ENCODE measurements at regions not wholly inside any gene's neighbourhood (a gene's known extent, or its start where the extent isn't known, plus 50 kb on each side); places are given as distances from the start of the nearest gene placed in this dataset.

DNA sequence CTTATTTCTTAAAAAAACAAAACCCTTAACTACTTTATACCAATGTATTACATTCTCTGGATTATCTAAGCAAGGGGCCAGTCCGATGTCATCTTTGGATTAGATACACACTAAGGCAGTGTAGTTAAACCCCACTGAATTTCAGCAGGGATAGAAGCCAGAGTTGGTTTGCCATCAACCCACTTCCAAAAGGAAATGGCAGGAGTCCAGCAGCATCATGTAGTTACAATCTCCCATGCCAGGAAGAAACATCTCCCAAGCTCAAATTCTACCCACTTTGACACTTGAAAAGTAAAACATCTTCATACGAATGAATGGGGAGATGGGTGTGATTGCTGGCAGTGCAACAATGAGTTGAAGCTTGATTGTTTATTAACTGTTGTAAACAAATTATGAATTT, 203.5 kb upstream of the PLXNC1 start:
- no peak for DNase-seq (ENCODE audit: low spot score)

DNA sequence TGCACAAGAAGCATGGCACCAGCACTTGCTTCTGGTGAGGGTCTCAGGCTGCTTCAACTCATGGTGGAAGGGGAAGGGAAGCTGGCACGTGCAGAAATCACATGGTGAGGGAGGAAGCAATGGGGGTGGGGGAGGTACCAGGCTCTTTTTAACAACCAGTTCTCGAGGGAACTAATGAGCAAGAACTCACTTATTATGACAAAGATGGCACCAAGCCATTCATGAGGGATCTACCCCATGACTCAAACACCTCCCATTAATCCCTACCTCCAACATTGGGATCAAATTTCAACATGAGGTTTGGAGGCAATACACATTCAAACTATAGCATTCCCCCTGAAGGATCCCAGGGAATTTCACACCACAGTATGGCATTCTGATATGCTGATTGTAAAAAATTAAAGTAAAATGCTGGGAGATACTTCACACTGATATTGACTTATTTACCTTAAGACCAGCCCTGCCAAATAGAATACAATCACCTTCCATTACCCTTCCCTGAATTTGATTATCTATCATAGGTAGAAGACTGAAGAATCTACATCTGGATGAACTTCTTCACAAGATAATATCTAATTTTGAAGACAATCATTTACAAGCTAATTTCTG, 201.7 kb upstream of the PLXNC1 start:
- no peak for DNase-seq (ENCODE audit: low spot score)

DNA sequence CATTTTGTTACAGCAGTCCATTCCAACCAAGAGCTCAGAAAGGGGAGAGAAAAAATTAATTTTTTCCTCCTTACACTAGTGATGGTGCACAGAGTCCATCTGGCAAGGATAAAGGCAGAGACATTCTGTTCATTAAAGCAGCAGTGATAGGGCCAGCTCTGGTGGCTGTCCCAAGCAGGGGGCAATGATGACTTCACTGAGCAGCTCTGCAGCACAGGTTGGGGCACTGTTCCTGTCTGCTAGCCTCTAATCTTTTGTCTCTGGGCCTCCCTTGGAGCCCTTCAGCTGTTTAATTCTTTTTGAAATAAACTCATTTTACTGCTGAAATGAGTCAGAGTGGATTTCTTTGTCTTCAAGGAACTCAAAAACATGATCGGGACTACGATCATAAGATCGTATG, 200.9 kb upstream of the PLXNC1 start:
- DNase-seq (ENCODE audit: low spot score) = no peak

DNA sequence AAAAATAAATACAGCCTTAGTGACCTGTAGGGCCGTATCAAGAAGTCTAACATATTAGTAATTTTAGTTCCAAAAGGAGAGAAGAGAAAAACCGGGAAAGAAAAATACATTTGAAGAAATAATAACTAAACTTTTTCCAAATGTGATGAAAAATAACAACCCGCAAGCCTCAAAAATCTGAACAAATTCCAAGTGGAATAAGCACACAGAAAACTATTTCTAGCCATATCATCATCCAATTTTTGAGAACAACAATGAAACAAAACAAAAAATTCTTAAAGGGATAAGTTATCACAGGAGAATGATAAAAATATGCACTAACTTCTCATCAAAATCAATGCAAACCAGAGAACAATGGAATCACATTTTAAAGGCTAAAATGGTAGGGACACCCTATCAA, 198.1 kb upstream of the PLXNC1 start:
- no peak for DNase-seq (ENCODE audit: low spot score)

DNA sequence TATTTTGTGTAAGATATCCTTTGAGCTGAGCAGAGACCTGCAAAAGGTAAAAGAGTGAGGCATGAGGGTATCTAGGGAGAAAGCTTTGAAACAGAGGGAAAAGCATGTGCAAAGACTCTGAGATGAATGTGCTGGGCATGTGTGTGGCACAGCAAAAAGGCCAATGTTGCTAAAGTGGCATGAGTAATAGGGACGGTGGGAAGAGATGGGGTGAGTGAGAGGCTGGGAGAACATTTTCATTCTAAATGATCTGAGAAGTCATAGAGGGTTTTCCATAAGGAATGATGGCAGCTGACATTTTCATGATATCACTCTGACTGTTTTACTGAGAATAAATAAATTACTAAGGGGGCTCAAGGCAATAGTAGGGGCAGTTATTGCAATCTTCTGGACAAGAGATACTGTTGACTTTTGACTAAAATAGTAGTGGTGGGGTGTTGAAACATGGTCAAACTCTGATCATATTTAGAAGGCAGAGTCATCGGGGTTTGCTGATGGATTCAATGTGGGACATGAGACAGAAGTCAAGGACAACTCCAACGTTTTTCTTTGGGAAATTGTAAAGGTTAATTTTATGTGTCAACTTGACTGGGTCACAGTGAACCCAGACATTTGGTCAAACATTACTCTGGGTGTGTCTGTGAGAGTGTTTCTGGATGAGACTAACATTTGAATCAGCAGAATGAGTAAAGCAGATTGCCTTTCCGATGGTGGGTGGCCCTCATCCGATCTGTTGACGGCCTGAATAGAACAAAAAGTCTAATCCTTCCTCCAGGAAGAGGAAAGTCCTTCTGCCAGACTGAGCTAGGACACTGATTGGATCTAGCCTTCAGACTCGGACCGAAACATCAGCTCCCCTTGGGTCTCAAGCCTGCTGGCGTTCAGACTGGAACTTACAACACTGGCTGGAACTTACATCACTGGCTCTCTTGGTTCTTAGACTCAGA, 193.9 kb upstream of the PLXNC1 start:
- DNase-seq (ENCODE audit: low spot score) = no peak

DNA sequence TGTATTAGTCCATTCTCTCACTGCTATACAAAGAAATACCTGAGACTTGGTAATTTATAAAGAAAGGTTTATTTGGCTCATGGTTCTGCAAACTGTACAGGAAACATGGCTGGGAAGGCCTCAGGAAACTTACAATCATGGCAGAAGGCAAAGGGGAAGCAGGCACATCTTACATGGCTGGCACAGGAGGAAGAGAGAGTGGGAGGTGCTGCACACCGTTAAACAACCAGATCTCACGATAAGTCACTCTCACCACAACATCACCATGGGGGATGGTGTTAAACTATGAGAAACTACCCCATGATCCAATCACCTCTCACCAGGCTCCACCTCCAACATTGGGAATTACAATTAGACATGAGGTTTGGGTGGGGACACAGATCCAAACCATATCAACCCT, 191.8 kb upstream of the PLXNC1 start:
- no peak for DNase-seq (ENCODE audit: low spot score)

DNA sequence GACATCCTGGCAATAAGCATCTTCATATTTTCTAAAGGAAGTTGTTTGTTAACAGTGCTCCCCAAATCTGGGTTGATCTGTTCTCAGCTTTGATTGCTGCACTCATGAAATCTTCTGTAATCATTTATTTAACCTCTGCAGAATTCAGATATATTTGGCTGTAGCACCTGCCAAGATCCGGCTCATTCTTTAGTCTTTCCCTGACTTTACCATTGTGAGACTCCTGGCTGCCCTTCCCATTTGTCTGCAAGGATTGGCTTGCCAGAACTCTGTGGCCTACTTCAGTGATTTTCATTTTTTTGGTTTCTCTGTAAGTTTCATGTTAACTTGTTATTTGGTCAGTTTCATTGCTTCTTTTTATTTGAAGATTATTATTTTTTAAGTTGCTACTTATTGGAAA, 191.2 kb upstream of the PLXNC1 start:
- no peak for DNase-seq (ENCODE audit: low spot score)

DNA sequence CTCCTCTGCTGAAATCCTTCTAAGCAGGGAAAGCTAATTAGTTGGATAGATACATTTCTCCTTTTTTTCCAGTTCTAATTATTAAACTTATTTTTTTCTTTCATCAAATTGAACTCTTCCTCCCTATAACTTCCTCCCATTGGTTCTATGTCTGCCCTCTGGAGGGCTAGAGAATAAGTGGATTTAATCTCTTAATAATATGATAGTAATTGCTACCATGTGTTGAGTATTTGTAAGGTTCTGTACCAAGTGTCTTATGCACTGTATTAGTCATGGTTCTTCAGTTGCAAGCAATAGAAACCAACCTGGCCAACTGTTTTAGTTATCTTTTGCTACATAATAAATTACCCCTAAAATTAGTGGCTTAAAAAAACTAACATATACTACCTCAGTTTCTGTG, 190.5 kb upstream of the PLXNC1 start:
- no peak for DNase-seq (ENCODE audit: low spot score)

DNA sequence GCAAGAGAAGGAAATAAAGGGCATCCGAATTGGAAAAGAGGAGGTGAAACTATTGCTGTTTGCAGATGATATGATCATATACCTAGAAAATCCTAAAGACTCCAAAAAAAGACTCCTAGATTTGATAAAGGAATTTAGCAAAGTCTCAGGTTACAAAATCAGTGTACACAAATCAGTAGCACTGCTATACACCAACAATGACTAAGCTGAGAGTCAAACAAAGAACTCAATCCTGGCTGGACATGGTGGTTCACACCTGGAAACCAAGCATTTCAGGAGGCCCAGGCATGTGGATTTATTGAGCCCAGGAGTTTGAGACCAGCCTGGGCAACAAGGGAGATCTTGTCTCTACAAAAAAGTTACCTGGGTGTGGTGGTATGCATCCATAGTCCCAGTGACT, 188.7 kb upstream of the PLXNC1 start:
- DNase-seq (ENCODE audit: low spot score) = no peak

DNA sequence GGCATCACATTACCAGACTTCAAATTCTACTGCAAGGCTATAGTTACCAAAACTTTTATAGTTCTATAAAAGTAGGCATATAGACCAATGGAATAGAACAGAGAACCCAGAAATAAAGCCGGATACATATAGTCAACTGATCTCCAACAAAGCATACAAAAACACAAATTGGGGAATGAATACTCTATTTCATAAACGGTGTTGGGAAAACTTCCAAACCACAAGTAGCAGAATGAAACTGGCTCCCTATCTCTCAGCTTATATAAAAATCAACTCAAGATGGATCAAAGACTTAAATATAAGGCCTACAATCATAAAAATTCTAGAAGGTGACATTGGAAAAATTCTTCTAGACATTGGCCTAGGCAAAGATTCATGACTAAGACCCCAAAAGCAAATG, 187.9 kb upstream of the PLXNC1 start:
- DNase-seq (ENCODE audit: low spot score) = no peak

DNA sequence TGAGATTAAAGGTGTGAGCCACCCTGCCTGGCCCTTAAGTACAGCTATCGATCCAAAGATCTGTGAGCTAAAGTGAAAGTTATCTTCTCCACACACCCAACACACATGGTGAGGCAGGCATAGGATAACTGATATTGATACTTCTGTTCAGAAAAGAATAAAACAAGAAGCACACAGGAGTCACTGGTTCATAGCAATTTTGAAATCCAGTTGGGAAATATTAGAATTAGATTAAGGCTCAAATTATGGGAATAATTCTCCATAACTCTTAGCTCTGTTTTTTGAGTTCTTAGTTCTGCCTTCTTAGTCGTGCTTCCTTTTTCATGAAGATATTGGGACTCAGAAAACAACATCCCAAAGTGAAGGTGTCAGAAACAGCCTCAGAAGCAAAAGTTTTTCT, 186.0 kb upstream of the PLXNC1 start:
- DNase-seq (ENCODE audit: low spot score) = no peak

DNA sequence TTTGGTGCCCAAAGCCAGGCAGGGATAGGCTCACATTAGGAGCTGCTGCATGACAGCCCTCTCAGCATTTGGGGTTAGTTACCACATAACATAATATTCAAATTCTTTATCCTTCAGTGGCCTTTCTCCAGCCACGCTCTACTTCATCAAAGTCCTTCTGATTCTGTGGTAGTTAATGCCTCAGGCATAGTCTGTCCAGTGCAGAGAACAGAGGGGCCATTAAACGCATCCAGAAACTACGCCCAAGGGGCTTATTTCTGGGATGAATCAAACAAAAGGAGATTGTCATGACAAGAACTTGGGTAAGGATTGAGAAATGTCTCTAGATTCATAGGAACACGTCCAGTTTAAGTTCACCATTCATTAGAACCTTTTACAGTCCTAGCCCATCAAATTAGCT, 183.4 kb upstream of the PLXNC1 start:
- DNase-seq (ENCODE audit: low spot score) = no peak

DNA sequence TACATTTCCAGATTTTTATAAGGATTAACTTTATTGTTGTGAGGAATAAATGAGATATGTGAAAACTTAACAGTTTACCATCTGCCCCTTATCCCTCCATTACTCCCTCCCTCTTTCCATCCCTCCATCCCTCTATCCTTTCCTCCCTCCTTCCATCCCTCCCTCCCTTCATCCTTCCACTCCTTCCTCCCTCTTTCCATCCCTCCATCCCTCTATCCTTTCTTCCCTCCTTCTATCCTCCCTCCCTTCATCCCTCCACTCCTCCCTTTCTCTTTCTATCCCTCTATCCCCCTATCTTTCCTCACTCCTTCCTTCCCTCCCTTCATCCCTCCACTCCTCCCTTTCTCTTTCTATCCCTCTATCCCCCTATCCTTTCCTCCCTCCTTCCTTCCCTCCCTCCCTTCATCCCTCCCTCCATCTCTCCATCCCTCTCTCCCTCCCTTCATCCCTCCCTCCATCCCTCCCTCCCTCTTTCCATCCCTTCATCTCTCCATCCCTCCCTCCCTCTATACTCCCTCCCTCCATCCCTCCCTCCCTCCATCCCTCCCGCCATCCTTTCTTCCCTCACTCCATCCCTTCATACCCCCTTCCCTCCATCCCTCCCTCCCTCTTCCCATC, 181.8 kb upstream of the PLXNC1 start:
- no peak for DNase-seq (ENCODE audit: low spot score)

DNA sequence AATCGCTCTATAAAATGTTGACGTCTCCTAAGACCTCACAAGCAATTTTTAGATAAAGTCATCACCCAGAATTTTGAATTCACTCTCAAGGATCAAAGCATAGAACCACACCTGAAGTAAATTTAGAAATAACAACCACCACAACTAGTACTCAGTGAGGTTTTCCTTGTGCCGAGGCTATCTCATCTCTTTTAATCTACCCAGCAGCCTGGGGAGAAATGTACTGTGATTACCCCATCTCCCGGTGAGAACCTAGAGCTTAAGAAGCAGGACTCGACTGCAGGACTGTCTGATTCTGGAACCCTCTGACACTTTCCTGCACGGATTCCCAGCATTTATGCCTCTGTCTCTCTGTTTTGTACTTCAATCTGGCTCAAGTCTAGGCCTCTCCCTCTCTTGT, 180.9 kb upstream of the PLXNC1 start:
- no peak for DNase-seq (ENCODE audit: low spot score)

DNA sequence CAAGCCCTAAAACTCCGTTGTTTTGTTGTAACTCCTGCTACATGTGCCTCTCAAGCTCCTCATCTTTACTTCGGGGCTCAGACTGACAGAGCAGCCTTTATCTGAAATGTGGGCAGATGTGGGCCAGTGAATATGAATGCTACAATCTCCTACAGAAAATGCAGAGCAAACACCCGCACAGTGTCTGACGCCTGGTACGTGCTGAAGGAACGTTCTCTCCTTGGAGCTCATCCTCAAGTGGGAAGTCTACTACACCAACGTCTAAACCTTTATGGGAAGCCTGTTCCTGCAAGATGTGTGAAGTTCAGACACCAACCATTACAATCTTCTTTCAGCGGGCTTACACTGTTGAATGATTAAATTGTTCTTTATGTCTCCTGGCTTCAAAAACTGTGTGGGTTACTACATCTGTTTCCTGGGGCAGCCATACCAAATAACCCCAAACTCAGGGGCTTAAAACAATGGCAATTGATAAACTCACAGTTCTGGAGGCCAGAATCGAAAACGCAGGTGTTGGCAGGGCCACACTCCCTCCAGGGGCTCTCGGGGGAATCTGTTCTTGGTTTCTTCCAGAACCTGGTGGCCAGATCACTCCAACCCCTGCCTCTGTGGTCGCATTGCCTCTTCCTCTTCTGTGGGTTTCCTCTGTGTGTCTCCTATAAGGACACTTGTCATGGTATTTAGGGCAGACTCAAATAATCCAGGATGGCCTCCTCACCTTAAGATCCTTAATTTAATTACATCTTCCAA, 179.7 kb upstream of the PLXNC1 start:
- no peak for DNase-seq (ENCODE audit: low spot score)

DNA sequence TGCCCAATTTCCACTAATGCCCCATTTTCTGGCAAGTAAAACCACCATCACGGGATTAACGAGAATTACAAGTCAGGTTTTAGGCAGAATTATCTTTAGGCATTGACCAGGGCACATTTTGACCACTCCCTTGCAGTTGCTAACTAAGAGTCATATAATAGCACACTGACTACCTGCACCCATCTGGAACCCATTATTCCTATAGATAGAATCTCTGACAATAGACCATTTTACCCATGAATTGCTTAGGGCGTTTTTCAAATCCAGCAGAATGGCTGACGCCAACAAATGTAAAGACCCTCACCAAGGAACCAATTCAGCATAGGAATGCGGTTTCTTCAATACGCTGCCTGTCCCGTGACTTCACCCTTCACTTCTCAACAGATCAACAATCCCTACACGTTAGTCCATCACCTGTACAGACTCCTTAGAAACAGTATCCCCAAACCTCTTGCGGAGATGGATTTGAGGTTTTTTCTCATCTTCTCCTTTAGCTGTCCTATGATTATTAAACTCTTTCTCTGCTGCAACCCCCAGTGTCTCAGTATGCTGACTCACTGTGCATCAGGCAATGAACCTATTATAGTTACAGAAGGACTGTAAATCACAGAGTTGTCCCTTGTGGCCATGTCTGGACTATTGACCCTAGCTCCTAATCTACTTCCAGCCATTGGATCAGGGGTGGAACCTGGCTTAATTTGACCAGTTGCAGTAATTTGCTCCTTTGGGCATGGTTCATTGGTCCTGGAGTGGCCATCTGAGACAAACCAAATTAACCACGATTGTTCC, 177.3 kb upstream of the PLXNC1 start:
- no peak for DNase-seq (ENCODE audit: low spot score)

DNA sequence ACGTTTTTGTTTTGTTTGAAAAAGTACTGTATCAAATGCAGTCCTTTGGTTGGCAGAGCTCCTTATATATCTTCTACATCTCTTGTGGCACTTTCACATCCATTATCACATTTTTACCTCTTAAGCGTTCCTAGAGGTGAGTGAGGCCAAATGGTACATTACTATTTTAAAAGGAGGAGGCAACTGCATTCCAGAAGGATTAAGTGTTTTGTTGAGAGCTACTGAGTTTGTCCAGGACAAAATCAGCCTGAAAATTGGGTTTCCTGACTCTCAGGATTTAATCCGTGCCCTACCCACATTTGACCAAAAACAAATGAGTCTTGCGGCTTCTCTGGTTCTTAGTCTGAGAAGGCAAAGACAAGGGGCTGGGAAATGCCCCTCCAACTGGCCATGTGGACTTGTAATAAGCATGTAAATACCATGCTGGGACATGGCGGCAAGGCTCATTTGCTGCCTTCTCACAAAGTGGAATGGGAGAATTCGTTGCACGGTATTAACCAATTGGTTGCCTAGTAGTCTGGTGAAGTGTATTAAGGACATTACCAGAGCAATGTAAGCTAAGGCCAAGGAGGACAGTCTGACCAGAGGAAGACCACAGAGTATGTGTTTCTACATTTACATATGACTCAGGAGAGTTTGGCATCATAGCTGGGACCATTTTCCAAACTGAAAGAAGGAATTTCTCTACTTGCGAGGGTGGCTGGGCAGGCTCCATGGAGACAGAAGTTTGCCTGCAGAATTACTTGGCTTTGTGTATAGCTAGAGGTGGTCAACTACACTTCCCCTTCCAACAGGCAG, 175.8 kb upstream of the PLXNC1 start:
- DNase-seq (ENCODE audit: low spot score) = no peak

DNA sequence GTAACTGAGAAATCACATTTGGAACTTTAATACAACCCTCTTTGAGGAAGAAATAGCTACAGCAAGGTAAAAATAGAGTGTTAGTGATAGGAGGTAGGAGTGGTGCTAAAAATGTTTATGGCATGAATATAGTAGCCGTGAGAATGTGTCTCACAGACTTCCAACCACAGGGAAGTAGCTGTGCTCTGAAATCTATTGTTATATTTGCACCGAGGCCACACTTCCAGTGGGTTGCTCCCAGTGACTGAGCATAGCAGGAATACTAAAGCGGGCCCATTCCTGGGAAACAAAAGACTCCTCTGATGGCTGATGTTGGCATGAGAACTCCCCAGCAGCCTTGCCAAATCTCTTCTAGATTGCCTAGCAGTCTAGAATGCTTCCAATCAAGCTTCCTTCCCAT, 174.1 kb upstream of the PLXNC1 start:
- DNase-seq (ENCODE audit: low spot score) = no peak

DNA sequence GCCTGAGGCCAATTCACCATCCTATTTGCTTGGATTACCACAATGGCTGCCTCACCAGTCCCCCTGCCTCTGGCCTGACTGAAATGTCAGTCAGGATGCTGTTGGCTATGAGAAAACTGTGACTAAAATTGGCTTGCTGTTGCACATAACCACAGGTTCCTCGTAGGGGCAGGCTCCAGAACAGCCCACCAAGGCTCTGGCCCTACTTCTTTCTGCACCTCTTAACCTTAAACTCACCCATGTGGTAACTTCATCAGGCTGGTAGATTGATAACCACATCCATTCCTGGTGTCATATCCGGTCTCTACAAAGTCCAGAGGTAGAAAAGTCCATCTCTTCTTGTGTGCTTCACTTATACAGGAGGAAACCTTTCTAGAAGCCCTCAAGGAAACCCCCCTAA, 172.4 kb upstream of the PLXNC1 start:
- DNase-seq (ENCODE audit: low spot score) = no peak

DNA sequence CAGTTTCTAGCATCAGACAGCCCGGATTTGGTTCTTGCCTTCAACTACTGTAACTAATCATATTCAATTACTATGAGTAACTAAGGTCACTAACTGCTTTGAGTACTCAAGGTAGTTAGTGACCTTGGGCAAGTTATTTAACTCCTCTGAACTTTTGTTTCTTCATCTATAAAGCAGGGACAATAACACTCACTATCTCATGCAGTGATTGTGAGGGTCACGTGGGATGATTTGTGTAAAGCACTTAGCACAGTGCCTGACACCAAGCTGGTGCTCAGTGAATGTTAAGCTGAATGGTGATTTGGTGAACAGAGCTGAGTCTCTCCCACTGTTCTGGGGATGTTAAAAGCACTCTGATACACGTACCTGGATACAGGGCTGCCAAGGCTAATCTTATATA, 171.3 kb upstream of the PLXNC1 start:
- no peak for DNase-seq (ENCODE audit: low spot score)

DNA sequence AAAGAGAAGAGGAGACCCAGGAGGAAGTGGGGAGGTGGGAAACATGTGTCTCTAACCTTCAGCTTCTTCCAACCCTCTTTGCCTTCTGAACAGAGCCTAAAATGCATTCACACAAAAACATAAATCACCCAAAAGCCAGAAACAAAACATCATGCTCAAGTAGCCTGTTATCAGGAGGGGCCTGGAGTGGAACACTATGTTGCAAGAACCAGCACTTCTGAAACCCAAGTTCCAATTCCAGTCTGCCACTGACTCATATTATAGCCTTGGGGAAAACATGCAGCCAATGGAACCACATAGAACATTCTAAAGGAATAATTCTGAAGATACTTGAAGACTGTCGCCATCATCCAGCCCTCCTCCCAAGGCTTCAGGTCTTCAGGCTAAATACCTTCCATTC, 169.8 kb upstream of the PLXNC1 start:
- no peak for DNase-seq (ENCODE audit: low spot score)

All from CD4-positive, alpha-beta T cell treated with Interleukin-6 at 100 ng/mL for 8 hours (primary cell).